HCT116 (cell line): ENCODE measurements at regions not wholly inside any gene's neighbourhood (a gene's known extent, or its start where the extent isn't known, plus 50 kb on each side); places are given as distances from the start of the nearest gene placed in this dataset.

Experiments used
- ATAC-seq: fragments of 200-7000 bp; cut with Tn5 transposase; 2 replicates; pipeline ENCODE4 v1.9.1; 2020; ENCODE audit warnings: mild to moderate bottlenecking, moderate library complexity
- BruUV-seq: library from RNA; stranded (reverse); fragments of 400-500 nt; replicated peaks from 2 replicates; lab custom pipeline; 2021; lab: Mats Ljungman, UMichigan
- CTCF ChIA-PET: fragments of 300-600 bp; sonication (Branson Sonifier 250); formaldehyde crosslinking; loops from one replicate; lab custom pipeline; 2021; ENCODE audit warnings: antibody characterized with exemption; lab: Charles Lee
- POLR2A ChIA-PET: fragments of 300-600, 350-600 bp; sonication (Branson Sonifier 250); formaldehyde crosslinking; loops from one replicate; lab custom pipeline; 2021; ENCODE audit warnings: antibody characterized with exemption; lab: Charles Lee
- RAD21 ChIA-PET, 2 experiments: fragments of 300-600 bp; sonication (Branson Sonifier 250); formaldehyde crosslinking; loops; one replicate each; lab custom pipeline; 2023; ENCODE audit warnings: low total read pairs in 2 of 2; ENCODE audit not compliant: uncharacterized antibody in 2 of 2, unreplicated experiment in 2 of 2, low non-redundant PET in 1 of 2; lab: Charles Lee
- DNase-seq: peaks from one replicate; pipeline ENCODE4 v3.0.0-alpha.2; 2010; ENCODE audit warnings: low read depth, low spot score
- H2AFZ ChIP-seq: fragments of 200-600 bp; shearing (Covaris generic), sonication (generic); 2 replicates; pipeline ENCODE4 v1.6.1; 2017; ENCODE audit warnings: low read depth, mixed run types, mixed read lengths, antibody characterized with exemption, low read length; ENCODE audit not compliant: poor library complexity, severe bottlenecking
- H3K27ac ChIP-seq: 2 replicates; pipeline ENCODE4 v1.5.1; 2012; ENCODE audit warnings: low read depth, low read length
- H3K27me3 ChIP-seq: fragments of 200-600 bp; sonication (generic); 2 replicates; pipeline ENCODE4 v1.6.1; 2016; ENCODE audit warnings: mixed run types, low read length, mixed read lengths; ENCODE audit not compliant: insufficient read depth
- H3K36me3 ChIP-seq, 2 experiments: fragments of 200-500 bp in 1 of 2; fragments of 200-600 bp in 1 of 2; sonication (Bioruptor generic) in 1 of 2; sonication (generic) in 1 of 2; 2 replicates each; pipeline versions ENCODE4 v1.5.1 to v1.6.1; 2014 to 2016; ENCODE audit warnings: low read length in 2 of 2, inconsistent platforms in 1 of 2, mixed read lengths in 1 of 2, mixed run types in 1 of 2; ENCODE audit not compliant: insufficient read depth in 2 of 2, control insufficient read depth in 1 of 2
- H3K4me1 ChIP-seq, 2 experiments: fragments of 200-600 bp in 1 of 2; sonication (generic) in 1 of 2; 2 replicates each; pipeline versions ENCODE4 v1.5.1 to v1.6.1; 2012 to 2017; ENCODE audit warnings: low read length in 2 of 2, inconsistent platforms in 1 of 2, mild to moderate bottlenecking in 1 of 2, mixed read lengths in 1 of 2, mixed run types in 1 of 2, moderate library complexity in 1 of 2; ENCODE audit not compliant: insufficient read depth in 2 of 2, control insufficient read depth in 1 of 2
- H3K4me2 ChIP-seq: fragments of 200-600 bp; sonication (generic); 2 replicates; pipeline ENCODE4 v1.6.1; 2017; ENCODE audit warnings: mixed run types, low read length, mixed read lengths
- H3K4me3 ChIP-seq, 2 experiments: fragments of 200-600 bp in 1 of 2; sonication (generic) in 1 of 2; replicated peaks in 1 of 2; 2 replicates each; pipeline ENCODE4 v1.5.1; 2011 to 2016; ENCODE audit warnings: low read length in 2 of 2, control low read depth in 1 of 2, low read depth in 1 of 2, mild to moderate bottlenecking in 1 of 2, mixed read lengths in 1 of 2, mixed run types in 1 of 2
- H3K79me2 ChIP-seq: fragments of 200-600 bp; sonication (generic); 2 replicates; pipeline ENCODE4 v1.6.1; 2017; ENCODE audit warnings: mild to moderate bottlenecking, mixed run types, low read length, moderate library complexity, mixed read lengths; ENCODE audit not compliant: insufficient read depth
- H3K9ac ChIP-seq: fragments of 200-600 bp; sonication (generic); 2 replicates; pipeline ENCODE4 v1.6.1; 2016; ENCODE audit warnings: low read length, mixed read lengths
- H3K9me2 ChIP-seq: fragments of 200-600 bp; sonication (generic), shearing (Covaris generic); 2 replicates; pipeline ENCODE4 v1.6.1; 2017; ENCODE audit warnings: mixed run types, mild to moderate bottlenecking, moderate library complexity; ENCODE audit not compliant: insufficient read depth
- H3K9me3 ChIP-seq, 2 experiments: fragments of 200-500 bp in 1 of 2; fragments of 200-600 bp in 1 of 2; sonication (Bioruptor generic) in 1 of 2; sonication (generic) in 1 of 2; 2 replicates each; pipeline ENCODE4 v1.6.1; 2014 to 2017; ENCODE audit warnings: low read length in 2 of 2, mixed read lengths in 2 of 2, inconsistent platforms in 1 of 2, low read depth in 1 of 2, mild to moderate bottlenecking in 1 of 2, mixed run types in 1 of 2, moderate library complexity in 1 of 2; ENCODE audit not compliant: control insufficient read depth in 1 of 2, insufficient read depth in 1 of 2
- H4K20me1 ChIP-seq: fragments of 200-600 bp; sonication (generic), shearing (Covaris generic); 2 replicates; pipeline ENCODE4 v1.6.1; 2017; ENCODE audit warnings: mixed run types, mild to moderate bottlenecking, moderate library complexity; ENCODE audit not compliant: insufficient read depth
- CBX3 ChIP-seq: IDR thresholded peaks from 2 replicates; pipeline ENCODE4 v1.6.1; 2012; ENCODE audit warnings: low read depth
- CTCF ChIP-seq, 3 experiments: fragments of 200-600 bp in 1 of 3; sonication (generic) in 1 of 3; IDR thresholded peaks in 2 of 3; conservative IDR thresholded peaks in 1 of 3; 2 replicates each; pipeline ENCODE4 v1.5.1; 2012 to 2017; ENCODE audit warnings: low read depth in 2 of 3, low read length in 2 of 3, antibody characterized with exemption in 1 of 3, borderline replicate concordance in 1 of 3, control low read depth in 1 of 3, mild to moderate bottlenecking in 1 of 3, mixed read lengths in 1 of 3, mixed run types in 1 of 3, moderate library complexity in 1 of 3; ENCODE audit not compliant: insufficient read depth in 1 of 3
- EGR1 ChIP-seq: IDR thresholded peaks from 2 replicates; pipeline ENCODE4 v1.6.1; 2012; ENCODE audit warnings: low read depth
- ELF1 ChIP-seq: IDR thresholded peaks from 2 replicates; pipeline ENCODE4 v1.6.1; 2012; ENCODE audit warnings: low read depth, borderline replicate concordance
- EZH2 ChIP-seq: fragments of 200-600 bp; sonication (generic); IDR thresholded peaks from 2 replicates; pipeline ENCODE4 v1.6.1; 2017; ENCODE audit warnings: antibody characterized with exemption, mixed run types
- FOSL1 ChIP-seq: IDR thresholded peaks from 2 replicates; pipeline ENCODE4 v1.6.1; 2012; ENCODE audit warnings: low read depth
- JUND ChIP-seq: IDR thresholded peaks from 2 replicates; pipeline ENCODE4 v1.6.1; 2012
- POLR2A ChIP-seq: IDR thresholded peaks from 2 replicates; pipeline ENCODE4 v1.7.0; 2011; ENCODE audit warnings: borderline replicate concordance; ENCODE audit not compliant: insufficient read depth, insufficient read length; ENCODE audit errors: extremely low read depth
- RAD21 ChIP-seq: IDR thresholded peaks from 2 replicates; pipeline ENCODE4 v1.6.1; 2012; ENCODE audit warnings: low read depth, mild to moderate bottlenecking
- SIN3A ChIP-seq: IDR thresholded peaks from 2 replicates; pipeline ENCODE4 v1.6.1; 2012; ENCODE audit warnings: low read depth
- SP1 ChIP-seq: IDR thresholded peaks from 2 replicates; pipeline ENCODE4 v1.6.1; 2012; ENCODE audit warnings: low read depth
- TCF7L2 ChIP-seq: IDR thresholded peaks from 2 replicates; pipeline ENCODE4 v1.7.0; 2011; ENCODE audit warnings: borderline replicate concordance, inconsistent platforms; ENCODE audit not compliant: insufficient read depth, insufficient read length; ENCODE audit errors: extremely low read depth
- ZFX ChIP-seq: fragments of 450-650 bp; IDR thresholded peaks from 2 replicates; pipeline ENCODE4 v1.6.1; 2017
- ZNF274 ChIP-seq: fragments of 200-500 bp; sonication (Bioruptor generic); IDR thresholded peaks from 2 replicates; pipeline ENCODE4 v1.6.1; 2014; ENCODE audit warnings: mild to moderate bottlenecking, low read depth, low read length, inconsistent platforms
- intact Hi-C: fragments of 100-400 bp; cut with micrococcal nuclease; formaldehyde crosslinking; loops from 2 replicates; pipeline ENCODE4 v1.10.0; 2022

GRCh38 chr5:159801303-159801702 lies 115.0 kb upstream of the ADRA1B start:
- Histone ChIP-seq H3K27me3 (no peaks in the 10 kb centered on the region), H3K36me3 (no peaks in the 10 kb centered on the region), H3K9me2 (no peaks in the 10 kb centered on the region), H3K27ac (no peak overlapping the region), H3K4me1 (no peaks in the 10 kb centered on the region), H3K9ac (no peak overlapping the region), H3K79me2 (no peaks in the 10 kb centered on the region), H4K20me1 (no peaks in the 10 kb centered on the region), H2AFZ (no peak overlapping the region), H3K9me3 (no peaks in the 10 kb centered on the region), H3K4me3 (no peak overlapping the region), H3K4me2 (no peak overlapping the region)
- no peak for TF ChIP-seq POLR2A
- TF ChIP-seq TCF7L2: no peak
- TF ChIP-seq RAD21: no peak
- TF ChIP-seq JUND: no peak
- no peak for TF ChIP-seq CTCF (IDR thresholded peaks at IDR 0.05 in 2 of 3, conservative IDR thresholded peaks at IDR 0.05 in 1 of 3; ENCODE audit: borderline replicate concordance in 1 of 3, insufficient read depth in 1 of 3, low read depth in 2 of 3, low read length in 2 of 3)
- no peak for TF ChIP-seq FOSL1
- no peak for TF ChIP-seq ELF1
- no peak for TF ChIP-seq CBX3
- no peak for TF ChIP-seq EGR1
- no peak for TF ChIP-seq EZH2
- TF ChIP-seq ZNF274: no peak
- TF ChIP-seq ZFX: no peak
- TF ChIP-seq SIN3A: no peak
- no peak for TF ChIP-seq SP1
- intact Hi-C loops: no loop called here
- DNase-seq (no peak), ATAC-seq (no peak)
- ChIA-PET RAD21 (no interaction called here), POLR2A (interaction anchor here (1.2 kb wide), 1 partner anchor 9 kb away, joined by 3 read pairs; no protein-coding TSS in a partner anchor), CTCF (no interaction called here)
- BruUV-seq: no TSS peak
